WTC11 (cell line): ENCODE measurements at regions not wholly inside any gene's neighbourhood (a gene's known extent, or its start where the extent isn't known, plus 50 kb on each side); places are given as distances from the start of the nearest gene placed in this dataset.

Source experiments
- FOXP1 ChIP-seq: sonication (generic); formaldehyde crosslinking; IDR thresholded peaks from 2 replicates; pipeline ENCODE4 v1.8.0; 2022; ENCODE audit warnings: missing genetic modification reagents, mild to moderate bottlenecking, moderate library complexity, borderline replicate concordance
- FOXP4 ChIP-seq: sonication (generic); formaldehyde crosslinking; IDR thresholded peaks from 2 replicates; pipeline ENCODE4 v1.8.0; 2022; ENCODE audit warnings: mild to moderate bottlenecking, missing genetic modification reagents
- USF1 ChIP-seq: sonication (generic); formaldehyde crosslinking; IDR thresholded peaks from 2 replicates; pipeline ENCODE4 v1.8.0; 2022; ENCODE audit warnings: mild to moderate bottlenecking, missing genetic modification reagents
- ZNF425 ChIP-seq: fragments of 250-450 bp; sonication (Bioruptor Pico); conservative IDR thresholded peaks from 2 replicates; pipeline ENCODE4 v1.9.0; 2021; ENCODE audit warnings: mild to moderate bottlenecking

GRCh38 chr4:4670869-4671268 is 129.0 kb upstream of the STX18 start:
- TF ChIP-seq FOXP1: no peak
- no peak; the same call in 1 of the 2 replicates for TF ChIP-seq FOXP4 (CRISPR knock-in tag)
- TF ChIP-seq ZNF425 (CRISPR knock-in tag): no peak
- no peak for TF ChIP-seq USF1 (CRISPR knock-in tag)
